ENCODE measurements at regions not wholly inside any gene's neighbourhood (a gene's known extent, or its start where the extent isn't known, plus 50 kb on each side); places are given as distances from the start of the nearest gene placed in this dataset.

DNA sequence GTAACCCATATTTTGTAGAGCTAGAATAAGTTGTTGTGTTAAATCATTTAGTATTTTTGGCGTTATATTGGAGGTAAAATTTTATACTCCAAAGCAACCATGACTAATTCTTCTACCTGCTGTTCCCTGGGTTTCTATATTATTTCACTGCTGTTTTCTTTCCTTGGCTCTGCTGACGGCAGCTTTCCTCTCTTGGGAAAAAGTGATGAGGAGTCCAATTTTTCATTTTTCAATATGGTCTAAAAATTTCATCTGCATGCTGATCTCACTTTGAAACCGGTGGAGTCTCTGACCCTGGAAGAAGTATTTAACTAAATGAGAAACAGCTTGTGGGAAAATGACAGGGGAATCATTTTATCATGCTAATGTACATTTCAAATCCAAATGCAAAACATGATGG is 110.2 kb downstream of the IFI44 start:
- TF ChIP-seq, protein P1, sequence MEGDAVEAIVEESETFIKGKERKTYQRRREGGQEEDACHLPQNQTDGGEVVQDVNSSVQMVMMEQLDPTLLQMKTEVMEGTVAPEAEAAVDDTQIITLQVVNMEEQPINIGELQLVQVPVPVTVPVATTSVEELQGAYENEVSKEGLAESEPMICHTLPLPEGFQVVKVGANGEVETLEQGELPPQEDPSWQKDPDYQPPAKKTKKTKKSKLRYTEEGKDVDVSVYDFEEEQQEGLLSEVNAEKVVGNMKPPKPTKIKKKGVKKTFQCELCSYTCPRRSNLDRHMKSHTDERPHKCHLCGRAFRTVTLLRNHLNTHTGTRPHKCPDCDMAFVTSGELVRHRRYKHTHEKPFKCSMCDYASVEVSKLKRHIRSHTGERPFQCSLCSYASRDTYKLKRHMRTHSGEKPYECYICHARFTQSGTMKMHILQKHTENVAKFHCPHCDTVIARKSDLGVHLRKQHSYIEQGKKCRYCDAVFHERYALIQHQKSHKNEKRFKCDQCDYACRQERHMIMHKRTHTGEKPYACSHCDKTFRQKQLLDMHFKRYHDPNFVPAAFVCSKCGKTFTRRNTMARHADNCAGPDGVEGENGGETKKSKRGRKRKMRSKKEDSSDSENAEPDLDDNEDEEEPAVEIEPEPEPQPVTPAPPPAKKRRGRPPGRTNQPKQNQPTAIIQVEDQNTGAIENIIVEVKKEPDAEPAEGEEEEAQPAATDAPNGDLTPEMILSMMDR (IDR thresholded peaks at IDR 0.05), result no peak
- no peak for TF ChIP-seq EZH2 (IDR thresholded peaks at IDR 0.05; ENCODE audit: borderline replicate concordance, insufficient read depth, low read depth, low read length, poor library complexity, severe bottlenecking)

Data from B cell (primary cell).